Neuronal stem cell (in vitro differentiated cells): ENCODE measurements at regions not wholly inside any gene's neighbourhood (a gene's known extent, or its start where the extent isn't known, plus 50 kb on each side); places are given as distances from the start of the nearest gene placed in this dataset.

Experiments
- DNase-seq: peaks from one replicate; pipeline ENCODE4 v3.0.0-alpha.2; 2013; ENCODE audit warnings: low spot score
- H2AFZ ChIP-seq: one replicate; pipeline ENCODE4 v1.6.1; 2013; ENCODE audit warnings: mild to moderate bottlenecking, low read length, inconsistent platforms
- H2AK5ac ChIP-seq: 2 replicates; pipeline ENCODE4 v1.6.1; 2013; ENCODE audit warnings: low read depth, mild to moderate bottlenecking, inconsistent platforms, low read length, moderate library complexity, mixed read lengths
- H2BK120ac ChIP-seq: 2 replicates; pipeline ENCODE4 v1.6.1; 2013; ENCODE audit warnings: low read depth, mild to moderate bottlenecking, inconsistent platforms, low read length, moderate library complexity, mixed read lengths
- H2BK12ac ChIP-seq: one replicate; pipeline ENCODE4 v1.6.1; 2013; ENCODE audit warnings: low read length, inconsistent platforms
- H2BK15ac ChIP-seq: 2 replicates; pipeline ENCODE4 v1.6.1; 2013; ENCODE audit warnings: mild to moderate bottlenecking, low read length, inconsistent platforms, mixed read lengths
- H2BK5ac ChIP-seq: one replicate; pipeline ENCODE4 v1.6.1; 2013; ENCODE audit warnings: inconsistent platforms, mild to moderate bottlenecking, low read length, moderate library complexity
- H3K14ac ChIP-seq: one replicate; pipeline ENCODE4 v1.6.1; 2013; ENCODE audit warnings: low read length, inconsistent platforms
- H3K18ac ChIP-seq: 2 replicates; pipeline ENCODE4 v1.6.1; 2013; ENCODE audit warnings: low read length, inconsistent platforms
- H3K23ac ChIP-seq: 2 replicates; pipeline ENCODE4 v1.6.1; 2013; ENCODE audit warnings: low read depth, mild to moderate bottlenecking, mixed read lengths, low read length, inconsistent platforms; ENCODE audit not compliant: poor library complexity
- H3K27ac ChIP-seq: replicated peaks from 3 replicates; pipeline ENCODE4 v1.5.1; 2013; ENCODE audit warnings: low read length, inconsistent platforms
- H3K27me3 ChIP-seq, 3 experiments: 2 replicates each; pipeline ENCODE4 v1.6.1; 2013; ENCODE audit warnings: low read length in 3 of 3, mild to moderate bottlenecking in 2 of 3, inconsistent platforms in 1 of 3, low read depth in 1 of 3, mixed read lengths in 1 of 3, moderate library complexity in 1 of 3; ENCODE audit not compliant: control insufficient read depth in 3 of 3, insufficient read depth in 3 of 3
- H3K36me3 ChIP-seq, 2 donors: replicated peaks in 1 of 2; 2 replicates each; pipeline ENCODE4 v1.6.1; 2013; ENCODE audit warnings: low read length in 2 of 2; ENCODE audit not compliant: control insufficient read depth in 2 of 2, insufficient read depth in 2 of 2
- H3K4ac ChIP-seq: 2 replicates; pipeline ENCODE4 v1.6.1; 2013; ENCODE audit warnings: inconsistent platforms, mild to moderate bottlenecking, low read length, moderate library complexity
- H3K4me1 ChIP-seq, 2 donors: 1 replicate in 1 of 2; 2 replicates in 1 of 2; pipeline ENCODE4 v1.6.1; 2013; ENCODE audit warnings: low read length in 2 of 2, low read depth in 1 of 2; ENCODE audit not compliant: control insufficient read depth in 2 of 2, insufficient read depth in 1 of 2
- H3K4me2 ChIP-seq: one replicate; pipeline ENCODE4 v1.6.1; 2013; ENCODE audit warnings: mild to moderate bottlenecking, low read length, inconsistent platforms; ENCODE audit not compliant: insufficient read depth, poor library complexity, severe bottlenecking
- H3K4me3 ChIP-seq, 2 donors: 2 replicates each; pipeline ENCODE4 v1.5.1; 2013; ENCODE audit warnings: low read length in 2 of 2, mild to moderate bottlenecking in 2 of 2, inconsistent platforms in 1 of 2, moderate library complexity in 1 of 2
- H3K79me1 ChIP-seq: one replicate; pipeline ENCODE4 v1.6.1; 2013; ENCODE audit warnings: low read depth, mild to moderate bottlenecking, inconsistent platforms, low read length, moderate library complexity
- H3K9ac ChIP-seq: one replicate; pipeline ENCODE4 v1.6.1; 2013; ENCODE audit warnings: mild to moderate bottlenecking, low read depth, low read length, inconsistent platforms; ENCODE audit not compliant: poor library complexity
- H3K9me3 ChIP-seq, 2 donors: replicated peaks in 1 of 2; 2 replicates each; pipeline versions ENCODE3 to v1.6.1; 2013; ENCODE audit warnings: low read length in 2 of 2, mild to moderate bottlenecking in 2 of 2, inconsistent platforms in 1 of 2, low read depth in 1 of 2, mixed read lengths in 1 of 2, moderate library complexity in 1 of 2; ENCODE audit not compliant: control insufficient read depth in 2 of 2, insufficient read depth in 1 of 2
- H4K8ac ChIP-seq: one replicate; pipeline ENCODE4 v1.6.1; 2013; ENCODE audit warnings: low read depth, mild to moderate bottlenecking, inconsistent platforms, low read length, moderate library complexity
- H4K91ac ChIP-seq: one replicate; pipeline ENCODE4 v1.6.1; 2013; ENCODE audit warnings: low read length, low read depth, mild to moderate bottlenecking, inconsistent platforms; ENCODE audit not compliant: poor library complexity
- WGBS, 2 donors: extraction: QIAGEN DNeasy Blood & Tissue Kit; methylation state at CpG; one replicate each; pipeline ENCODE4 v1.1.7; 2013; ENCODE audit warnings: missing lambda C conversion rate in 2 of 2, mixed read lengths in 1 of 2; ENCODE audit not compliant: insufficient read length in 2 of 2, insufficient replicate concordance in 1 of 2; ENCODE audit errors: extremely low coverage in 2 of 2; 5-methylcytosine and 5-hydroxymethylcytosine counted together

DNA sequence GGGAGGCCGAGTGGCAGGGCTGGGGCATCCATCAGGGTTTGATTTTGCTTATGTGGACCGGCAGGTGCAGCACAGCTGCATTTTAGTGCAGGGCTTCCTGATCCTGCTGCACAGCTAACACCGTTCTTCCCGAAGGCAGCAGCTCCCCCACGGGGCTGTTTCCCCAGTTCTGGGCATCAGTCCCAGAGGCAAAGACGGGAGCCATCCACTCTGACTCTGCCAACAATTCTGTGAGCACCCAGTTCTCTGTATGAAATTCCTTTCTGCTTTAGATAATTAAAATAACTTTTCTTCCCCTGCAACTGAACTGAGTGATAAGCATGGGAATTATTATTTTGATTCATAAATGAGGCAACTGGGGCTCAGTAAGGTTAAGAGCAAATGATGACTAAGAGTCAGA, 262.9 kb upstream of the ATP10A start:
- no peak for DNase-seq
- no peak overlapping the region for H3K27ac ChIP-seq
- H3K9ac ChIP-seq, result no peak overlapping the region
- WGBS, 2 donors, result no CpG with 5 or more reads among the region's 6 CpGs
- no peak overlapping the region for H3K4me2 ChIP-seq
- no peak overlapping the region for H3K4ac ChIP-seq
- H2BK120ac ChIP-seq, result no peak overlapping the region
- H3K23ac ChIP-seq, result no peak overlapping the region
- no peaks in the 10 kb centered on the region for H3K79me1 ChIP-seq
- H3K36me3 ChIP-seq, result no peaks in the 10 kb centered on the region
- H3K9me3 ChIP-seq, result no peaks in the 10 kb centered on the region
- no peak overlapping the region for H2BK12ac ChIP-seq
- H3K18ac ChIP-seq, result no peak overlapping the region
- no peaks in the 10 kb centered on the region for H3K4me1 ChIP-seq
- no peak overlapping the region for H3K4me3 ChIP-seq
- H2AK5ac ChIP-seq, result peak overlapping the region; percentile 41
- no peak overlapping the region for H4K91ac ChIP-seq
- H2BK15ac ChIP-seq, result no peak overlapping the region
- H2AFZ ChIP-seq, result no peak overlapping the region
- no peak overlapping the region for H2BK5ac ChIP-seq
- no peak overlapping the region for H4K8ac ChIP-seq
- H3K27me3 ChIP-seq, result no peaks in the 10 kb centered on the region
- H3K14ac ChIP-seq, result no peak overlapping the region

DNA sequence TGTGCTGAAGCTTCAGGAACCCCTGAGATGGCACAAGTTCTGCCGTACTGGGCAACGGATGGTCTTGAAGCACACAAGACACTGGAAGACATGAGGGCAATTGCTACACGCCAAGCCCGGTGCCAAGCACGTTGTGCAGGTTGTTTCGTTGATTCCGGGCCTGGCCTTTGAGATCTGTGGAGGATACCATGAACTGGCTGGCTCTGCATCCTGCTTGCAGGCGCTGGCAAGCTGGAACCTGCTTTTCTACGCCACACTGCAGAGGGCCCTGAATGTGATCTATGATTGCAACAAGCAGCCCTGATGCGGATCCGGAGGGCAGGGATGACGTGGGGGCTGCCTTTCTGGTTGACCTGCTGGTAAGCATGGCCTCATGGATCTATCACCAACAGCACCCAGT, 262.5 kb upstream of the ATP10A start:
- no peaks in the 10 kb centered on the region for H3K36me3 ChIP-seq
- no peak overlapping the region for H2BK12ac ChIP-seq
- H3K79me1 ChIP-seq, result no peaks in the 10 kb centered on the region
- no peak overlapping the region for H3K23ac ChIP-seq
- H4K91ac ChIP-seq, result no peak overlapping the region
- no peak overlapping the region for H3K4me2 ChIP-seq
- H2BK15ac ChIP-seq, result no peak overlapping the region
- no peaks in the 10 kb centered on the region for H3K9me3 ChIP-seq
- no peak overlapping the region for H2BK120ac ChIP-seq
- H2BK5ac ChIP-seq, result no peak overlapping the region
- no peak overlapping the region for H4K8ac ChIP-seq
- peak overlapping the region; percentile 15 for H3K18ac ChIP-seq
- no peak overlapping the region for H3K9ac ChIP-seq
- DNase-seq, result no peak
- no peak overlapping the region for H3K4me3 ChIP-seq
- no peak overlapping the region for H3K4ac ChIP-seq
- H3K27me3 ChIP-seq, result no peaks in the 10 kb centered on the region
- H3K27ac ChIP-seq, result no peak overlapping the region
- no CpG with 5 or more reads among the region's 12 CpGs for WGBS, 2 donors
- H2AK5ac ChIP-seq, result peak overlapping the region; percentile 41
- no peak overlapping the region for H2AFZ ChIP-seq
- no peak overlapping the region for H3K14ac ChIP-seq
- no peaks in the 10 kb centered on the region for H3K4me1 ChIP-seq

DNA sequence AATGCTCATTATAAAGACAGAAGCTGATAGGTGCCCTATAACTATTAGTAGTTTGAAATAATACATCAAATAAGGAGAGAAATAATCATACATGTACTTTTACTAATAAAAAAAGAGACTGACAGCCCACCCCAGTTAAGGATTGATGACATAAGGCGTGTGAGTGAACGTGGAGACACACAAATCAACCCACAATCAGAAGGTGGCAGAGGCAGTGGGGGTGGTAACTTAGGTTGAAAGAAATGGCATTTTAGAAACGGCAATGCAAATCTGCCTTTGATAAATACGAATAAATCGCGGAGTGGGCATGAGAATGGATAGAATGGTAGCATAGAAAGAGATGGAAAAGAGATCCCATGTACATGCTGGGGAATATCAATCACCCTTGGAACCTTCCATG, 256.2 kb upstream of the ATP10A start:
- H3K4me1 ChIP-seq, result peaks cover 5 to 11% of the 10 kb centered on the region in 2 donors
- no peaks in the 10 kb centered on the region for H3K79me1 ChIP-seq
- no peak overlapping the region for H3K4ac ChIP-seq
- no peak overlapping the region for H2BK120ac ChIP-seq
- H3K27me3 ChIP-seq, result no peaks in the 10 kb centered on the region
- H2BK15ac ChIP-seq, result no peak overlapping the region
- H3K18ac ChIP-seq, result no peak overlapping the region
- no peak for DNase-seq
- H2BK5ac ChIP-seq, result no peak overlapping the region
- H3K36me3 ChIP-seq, result no peaks in the 10 kb centered on the region
- no peak overlapping the region for H4K8ac ChIP-seq
- H2AFZ ChIP-seq, result no peak overlapping the region
- no peak overlapping the region for H3K23ac ChIP-seq
- no peak overlapping the region for H3K14ac ChIP-seq
- no CpG with 5 or more reads among the region's 6 CpGs for WGBS, 2 donors
- no peak overlapping the region for H3K9ac ChIP-seq
- no peak overlapping the region for H2BK12ac ChIP-seq
- no peak overlapping the region for H3K27ac ChIP-seq
- H4K91ac ChIP-seq, result no peak overlapping the region
- no peak overlapping the region for H3K4me2 ChIP-seq
- no peak overlapping the region for H3K4me3 ChIP-seq
- H2AK5ac ChIP-seq, result no peak overlapping the region
- no peaks in the 10 kb centered on the region for H3K9me3 ChIP-seq

DNA sequence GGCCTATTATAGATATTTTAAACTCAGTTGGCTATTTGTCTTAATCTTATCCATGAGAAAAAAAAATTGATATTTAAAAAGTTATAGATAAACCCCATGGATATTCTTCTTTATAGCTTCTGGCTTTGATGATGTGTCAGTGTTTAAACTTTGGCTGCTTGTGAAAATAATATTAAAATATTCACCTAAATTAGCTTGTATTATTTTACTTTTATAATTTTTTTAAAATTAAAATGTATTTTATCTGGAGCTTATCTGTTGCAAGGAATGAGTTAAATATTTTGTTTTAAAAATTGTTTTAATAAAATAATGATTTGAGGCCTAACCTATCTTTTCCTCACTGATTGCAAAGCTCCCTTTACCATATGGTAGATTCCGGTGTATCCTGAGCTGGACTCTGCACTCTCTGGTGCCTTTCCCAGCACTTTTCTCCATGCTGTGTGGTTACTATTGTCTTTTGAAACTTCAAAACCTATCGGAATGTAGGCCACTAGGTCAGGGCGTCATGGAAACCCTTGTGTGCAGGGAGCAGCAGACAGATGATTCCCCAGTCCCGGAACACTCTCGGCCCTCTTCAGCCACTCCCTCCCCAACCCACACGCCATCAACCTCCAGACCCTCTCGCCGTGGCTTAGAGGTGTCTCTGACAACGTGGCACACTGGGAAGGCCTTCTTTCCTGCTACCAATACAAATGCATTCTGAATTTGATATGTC, 252.3 kb upstream of the ATP10A start:
- Histone ChIP-seq H3K27ac (no peak overlapping the region), H3K4me3 (no peak overlapping the region)
- WGBS, 2 donors, result no CpG with 5 or more reads among the region's 9 CpGs

More for the DNA sequence above, 252.3 kb upstream of the ATP10A start:
- Histone ChIP-seq H2AK5ac (no peak overlapping the region), H3K18ac (no peak overlapping the region), H2BK15ac (no peak overlapping the region), H3K14ac (no peak overlapping the region), H2AFZ (no peak overlapping the region), H2BK12ac (no peak overlapping the region), H3K23ac (no peak overlapping the region), H3K4me1 (peaks cover 5 to 11% of the 10 kb centered on the region in 2 donors), H4K91ac (no peak overlapping the region), H3K27me3 (no peaks in the 10 kb centered on the region), H4K8ac (no peak overlapping the region), H2BK5ac (no peak overlapping the region), H3K4me2 (no peak overlapping the region), H3K9me3 (no peaks in the 10 kb centered on the region), H2BK120ac (no peak overlapping the region), H3K79me1 (no peaks in the 10 kb centered on the region), H3K9ac (no peak overlapping the region), H3K36me3 (no peaks in the 10 kb centered on the region), H3K4ac (no peak overlapping the region)
- peak; percentile 51 for DNase-seq
